ENCODE measurements at regions not wholly inside any gene's neighbourhood (a gene's known extent, or its start where the extent isn't known, plus 50 kb on each side); places are given as distances from the start of the nearest gene placed in this dataset.
A peak's percentile ranks its signal among the peaks of the same experiment; 100 is the strongest.

- Histone ChIP-seq H3K4me3 (replicated peaks in 1 of 3; ENCODE audit: insufficient read depth in 1 of 3, low read depth in 1 of 3, low read length in 3 of 3) (no peak overlapping the region), H3K27ac (ENCODE audit: insufficient read depth, low read depth, low read length) (no peak overlapping the region), H3K36me3 (ENCODE audit: control insufficient read depth in 2 of 2, extremely low read depth in 1 of 2, insufficient read depth in 2 of 2, low read length in 2 of 2) (no peaks in the 10 kb centered on the region), H3K4me1 (ENCODE audit: control insufficient read depth, extremely low read depth, insufficient read depth, low read length) (no peaks in the 10 kb centered on the region), H3K9me1 (replicated peaks; ENCODE audit: control insufficient read depth, extremely low read depth, insufficient read depth, low read length) (no peaks in the 10 kb centered on the region), H3K27me3 (ENCODE audit: control insufficient read depth in 2 of 2, insufficient read depth in 2 of 2, low read length in 2 of 2) (no peaks in the 10 kb centered on the region), H3K79me2 (ENCODE audit: control insufficient read depth, insufficient read depth, low read length) (no peaks in the 10 kb centered on the region), H4K20me1 (replicated peaks; ENCODE audit: control insufficient read depth, extremely low read depth, insufficient read depth, low read length) (no peaks in the 10 kb centered on the region), H3K9ac (replicated peaks; ENCODE audit: extremely low read depth, insufficient read depth, low read length) (no peak overlapping the region), H3K4me2 (ENCODE audit: insufficient read depth, low read length) (no peak overlapping the region), H2AFZ (ENCODE audit: low read depth, low read length) (no peak overlapping the region), H3K9me3 (replicated peaks; ENCODE audit: control insufficient read depth, insufficient read depth, low read length) (no peaks in the 10 kb centered on the region)
- dilution Hi-C loops (cut with MboI; ENCODE audit: extremely low pct_ligation_motif_present, low sequenced_read_pairs) = no loop called here
- TF ChIP-seq EZH2 (IDR thresholded peaks at IDR 0.05; ENCODE audit: borderline replicate concordance, low read depth, low read length, severe bottlenecking) (no peak), CTCF (IDR thresholded peaks at IDR 0.05; ENCODE audit: extremely low read depth in 1 of 2, insufficient read depth in 1 of 2, low read depth in 1 of 2, low read length in 2 of 2) (peak; percentile 64 to 78)
- ChIA-PET POLR2A (no interaction called here), CTCF (interaction anchor here (0.9 to 2.8 kb wide), 20 partner anchors 8 to 587 kb away, joined by 3 to 111 read pairs (median 4); no protein-coding TSS in a partner anchor)
- FAIRE-seq (peak; percentile 76), DNase-seq (ENCODE audit: low read depth, low spot score) (peak; percentile 55)
- BruUV-seq (replicated peaks) = no TSS peak
- intact Hi-C loops (cut with micrococcal nuclease) = loop anchor here (1.0 to 10.0 kb wide), 4 partner anchors 93 to 585 kb away; no protein-coding TSS in a partner anchor
Observed at GRCh38 chr1:48109390-48110013, 112.3 kb upstream of the TRABD2B start.

GRCh38 chr1:48107516-48107915 is 110.3 kb upstream of the TRABD2B start:
- H3K27ac ChIP-seq (ENCODE audit: insufficient read depth, low read depth, low read length) = no peak overlapping the region
- no peak overlapping the region for H3K9ac ChIP-seq (replicated peaks; ENCODE audit: extremely low read depth, insufficient read depth, low read length)
- intact Hi-C loops (cut with micrococcal nuclease) (loop anchor here (10.0 kb wide), 1 partner anchor 587 kb away; no protein-coding TSS in a partner anchor), dilution Hi-C loops (cut with MboI; ENCODE audit: extremely low pct_ligation_motif_present, low sequenced_read_pairs) (no loop called here)
- H3K4me3 ChIP-seq (replicated peaks in 1 of 3; ENCODE audit: insufficient read depth in 1 of 3, low read depth in 1 of 3, low read length in 3 of 3) = no peak overlapping the region
- ChIA-PET CTCF (interaction anchor here (1.7 to 2.0 kb wide), 2 partner anchors 96 to 390 kb away, joined by 5 to 9 read pairs; no protein-coding TSS in a partner anchor), POLR2A (no interaction called here)
- H3K4me1 ChIP-seq (ENCODE audit: control insufficient read depth, extremely low read depth, insufficient read depth, low read length) = no peaks in the 10 kb centered on the region
- no peaks in the 10 kb centered on the region for H4K20me1 ChIP-seq (replicated peaks; ENCODE audit: control insufficient read depth, extremely low read depth, insufficient read depth, low read length)
- no peak overlapping the region for H2AFZ ChIP-seq (ENCODE audit: low read depth, low read length)
- H3K79me2 ChIP-seq (ENCODE audit: control insufficient read depth, insufficient read depth, low read length) = no peaks in the 10 kb centered on the region
- FAIRE-seq = no peak
- no peaks in the 10 kb centered on the region for H3K27me3 ChIP-seq (ENCODE audit: control insufficient read depth in 2 of 2, insufficient read depth in 2 of 2, low read length in 2 of 2)
- no peaks in the 10 kb centered on the region for H3K9me3 ChIP-seq (replicated peaks; ENCODE audit: control insufficient read depth, insufficient read depth, low read length)
- H3K9me1 ChIP-seq (replicated peaks; ENCODE audit: control insufficient read depth, extremely low read depth, insufficient read depth, low read length) = no peaks in the 10 kb centered on the region
- no TSS peak for BruUV-seq (replicated peaks)
- DNase-seq (ENCODE audit: low read depth, low spot score) = no peak
- H3K4me2 ChIP-seq (ENCODE audit: insufficient read depth, low read length) = no peak overlapping the region
- H3K36me3 ChIP-seq (ENCODE audit: control insufficient read depth in 2 of 2, extremely low read depth in 1 of 2, insufficient read depth in 2 of 2, low read length in 2 of 2) = no peaks in the 10 kb centered on the region
- TF ChIP-seq POLR2A (IDR thresholded peaks at IDR 0.05; ENCODE audit: low read depth, low read length) = no peak
- TF ChIP-seq EZH2 (IDR thresholded peaks at IDR 0.05; ENCODE audit: borderline replicate concordance, low read depth, low read length, severe bottlenecking) = no peak
- TF ChIP-seq CTCF (IDR thresholded peaks at IDR 0.05; ENCODE audit: extremely low read depth in 1 of 2, insufficient read depth in 1 of 2, low read depth in 1 of 2, low read length in 2 of 2) = no peak
- TF ChIP-seq POLR2AphosphoS5 (IDR thresholded peaks at IDR 0.05; ENCODE audit: insufficient read depth, low read depth, low read length) = no peak
- TF ChIP-seq GATA2 (IDR thresholded peaks at IDR 0.05; ENCODE audit: insufficient read depth, insufficient read length, low read depth, low read length) = no peak
- no peak for TF ChIP-seq MYC (IDR thresholded peaks at IDR 0.05; ENCODE audit: low read depth, low read length)
- no peak for TF ChIP-seq JUN (IDR thresholded peaks at IDR 0.05; ENCODE audit: borderline replicate concordance, insufficient read depth, insufficient read length, low read depth)
- TF ChIP-seq MAX (IDR thresholded peaks at IDR 0.05; ENCODE audit: insufficient read depth, insufficient read length) = no peak
- no peak for TF ChIP-seq FOS (IDR thresholded peaks at IDR 0.05; ENCODE audit: borderline replicate concordance, insufficient read depth, low read length)

Data from endothelial cell of umbilical vein (primary cell).